Activated T-helper 1 cell treated with anti-CD3 and anti-CD28 coated beads, Interleukin-12 subunit alpha, Interleukin-12 subunit beta, Interleukin-2, Interleukin-4 antibody, amounts not matched to agents 30 ng/mL and 10 ng/mL and 1 ng/mL, durations not matched to agents 14 hours and 24 hours and 36 hours (primary cell): ENCODE measurements at regions not wholly inside any gene's neighbourhood (a gene's known extent, or its start where the extent isn't known, plus 50 kb on each side); places are given as distances from the start of the nearest gene placed in this dataset.

Experiments
- DNase-seq: peaks from one replicate; pipeline ENCODE4 v3.0.0; 2021; ENCODE audit warnings: low spot score
- H3K27ac Mint-ChIP-seq: one replicate; pipeline ENCODE4 v1.8.0; 2021; ENCODE audit warnings: mild to moderate bottlenecking, mixed read lengths
- H3K27me3 Mint-ChIP-seq: one replicate; pipeline ENCODE4 v1.8.0; 2022; ENCODE audit warnings: mild to moderate bottlenecking, moderate library complexity, mixed read lengths; ENCODE audit not compliant: insufficient read depth
- H3K36me3 Mint-ChIP-seq: one replicate; pipeline ENCODE4 v1.8.0; 2021; ENCODE audit warnings: low read depth, mixed read lengths
- H3K4me1 Mint-ChIP-seq: one replicate; pipeline ENCODE4 v1.8.0; 2021; ENCODE audit warnings: low read depth, mixed read lengths
- H3K4me3 Mint-ChIP-seq: one replicate; pipeline ENCODE4 v1.8.0; 2021; ENCODE audit warnings: mild to moderate bottlenecking, moderate library complexity, mixed read lengths
- H3K9me3 Mint-ChIP-seq: one replicate; pipeline ENCODE4 v1.8.0; 2021; ENCODE audit warnings: mixed read lengths
- intact Hi-C: fragments of 100-400 bp; cut with micrococcal nuclease; formaldehyde crosslinking; loops from one replicate; pipeline ENCODE4 v1.15.1; 2024

- no peak for DNase-seq
- peaks cover 4% of the 10 kb centered on the region for H3K9me3 Mint-ChIP-seq
- H3K27ac Mint-ChIP-seq = no peak overlapping the region
- H3K4me3 Mint-ChIP-seq = no peak overlapping the region
- intact Hi-C loops = no loop called here
- H3K27me3 Mint-ChIP-seq = no peaks in the 10 kb centered on the region
- H3K36me3 Mint-ChIP-seq = peaks cover 1% of the 10 kb centered on the region
- H3K4me1 Mint-ChIP-seq = no peaks in the 10 kb centered on the region
These were observed 516.4 kb upstream of the ARID1B start for GRCh38 chr6:156260815-156261214.

- Mint-ChIP-seq H3K4me3 (no peak overlapping the region), H3K27me3 (no peaks in the 10 kb centered on the region), H3K36me3 (peaks cover 1% of the 10 kb centered on the region), H3K9me3 (peaks cover 4% of the 10 kb centered on the region), H3K4me1 (no peaks in the 10 kb centered on the region), H3K27ac (no peak overlapping the region)
- DNase-seq = no peak
- intact Hi-C loops = no loop called here
These were observed 518.2 kb upstream of the ARID1B start for GRCh38 chr6:156258981-156259380.

GRCh38 chr6:156256161-156256560 is 521.0 kb upstream of the ARID1B start:
- H3K36me3 Mint-ChIP-seq = peaks cover 3% of the 10 kb centered on the region
- intact Hi-C loops = no loop called here
- H3K4me3 Mint-ChIP-seq = no peak overlapping the region
- H3K4me1 Mint-ChIP-seq = no peaks in the 10 kb centered on the region
- no peak overlapping the region for H3K27ac Mint-ChIP-seq
- H3K9me3 Mint-ChIP-seq = peaks cover 8% of the 10 kb centered on the region
- no peak for DNase-seq
- no peaks in the 10 kb centered on the region for H3K27me3 Mint-ChIP-seq

- H3K27me3 Mint-ChIP-seq = no peaks in the 10 kb centered on the region
- H3K36me3 Mint-ChIP-seq = peaks cover 7% of the 10 kb centered on the region
- H3K4me3 Mint-ChIP-seq = no peak overlapping the region
- peaks cover 15% of the 10 kb centered on the region for H3K9me3 Mint-ChIP-seq
- no peak overlapping the region for H3K27ac Mint-ChIP-seq
- intact Hi-C loops = no loop called here
- no peak for DNase-seq
- H3K4me1 Mint-ChIP-seq = peaks cover 12% of the 10 kb centered on the region
These were observed 522.9 kb upstream of the ARID1B start for GRCh38 chr6:156254240-156254639.

GRCh38 chr6:156250593-156250992 is 526.6 kb upstream of the ARID1B start:
- DNase-seq = no peak
- Mint-ChIP-seq H3K36me3 (peaks cover 7% of the 10 kb centered on the region), H3K4me3 (no peak overlapping the region), H3K9me3 (peaks cover 26% of the 10 kb centered on the region), H3K27ac (no peak overlapping the region), H3K27me3 (no peaks in the 10 kb centered on the region), H3K4me1 (peaks cover 12% of the 10 kb centered on the region)
- intact Hi-C loops = no loop called here

GRCh38 chr6:156242206-156242605 is 535.0 kb upstream of the ARID1B start:
- no peak overlapping the region for H3K4me3 Mint-ChIP-seq
- H3K9me3 Mint-ChIP-seq = peaks cover 14% of the 10 kb centered on the region
- H3K27me3 Mint-ChIP-seq = no peaks in the 10 kb centered on the region
- no peaks in the 10 kb centered on the region for H3K36me3 Mint-ChIP-seq
- H3K27ac Mint-ChIP-seq = no peak overlapping the region
- H3K4me1 Mint-ChIP-seq = no peaks in the 10 kb centered on the region
- intact Hi-C loops = no loop called here
- no peak for DNase-seq

GRCh38 chr6:156231026-156231765 is 546.0 kb upstream of the ARID1B start:
- intact Hi-C loops = no loop called here

GRCh38 chr6:156219973-156220372 is 557.2 kb upstream of the ARID1B start:
- Mint-ChIP-seq H3K27ac (no peak overlapping the region), H3K9me3 (peaks cover 16% of the 10 kb centered on the region), H3K27me3 (no peaks in the 10 kb centered on the region), H3K4me3 (no peak overlapping the region), H3K36me3 (no peaks in the 10 kb centered on the region), H3K4me1 (no peaks in the 10 kb centered on the region)
- intact Hi-C loops = no loop called here
- DNase-seq = no peak

More at GRCh38 chr6:156231026-156231765, 546.0 kb upstream of the ARID1B start:
- Mint-ChIP-seq H3K27me3 (no peaks in the 10 kb centered on the region), H3K4me3 (no peak overlapping the region), H3K9me3 (peaks cover 5% of the 10 kb centered on the region), H3K36me3 (no peaks in the 10 kb centered on the region), H3K27ac (no peak overlapping the region), H3K4me1 (no peaks in the 10 kb centered on the region)
- no peak for DNase-seq

GRCh38 chr6:156205678-156206077 is 571.5 kb upstream of the ARID1B start:
- Mint-ChIP-seq H3K27me3 (no peaks in the 10 kb centered on the region), H3K27ac (no peak overlapping the region), H3K36me3 (no peaks in the 10 kb centered on the region), H3K4me1 (no peaks in the 10 kb centered on the region), H3K9me3 (peaks cover 15% of the 10 kb centered on the region), H3K4me3 (no peak overlapping the region)
- intact Hi-C loops = no loop called here
- no peak for DNase-seq

- intact Hi-C loops = no loop called here
- no peak overlapping the region for H3K4me3 Mint-ChIP-seq
- H3K27me3 Mint-ChIP-seq = no peaks in the 10 kb centered on the region
- no peak overlapping the region for H3K27ac Mint-ChIP-seq
- peaks cover 14% of the 10 kb centered on the region for H3K4me1 Mint-ChIP-seq
- no peaks in the 10 kb centered on the region for H3K36me3 Mint-ChIP-seq
- DNase-seq = no peak
- peaks cover 10% of the 10 kb centered on the region for H3K9me3 Mint-ChIP-seq
These were observed 578.0 kb upstream of the ARID1B start for GRCh38 chr6:156199182-156199581.

GRCh38 chr6:156197513-156197912 is 579.7 kb upstream of the ARID1B start:
- DNase-seq = no peak
- intact Hi-C loops = no loop called here
- Mint-ChIP-seq H3K9me3 (peaks cover 11% of the 10 kb centered on the region), H3K4me3 (no peak overlapping the region), H3K27me3 (no peaks in the 10 kb centered on the region), H3K27ac (peak overlapping the region; percentile 30), H3K4me1 (peaks cover 14% of the 10 kb centered on the region), H3K36me3 (no peaks in the 10 kb centered on the region)

GRCh38 chr6:156194981-156195380 is 582.2 kb upstream of the ARID1B start:
- peaks cover 24% of the 10 kb centered on the region for H3K4me1 Mint-ChIP-seq
- no peak for DNase-seq
- H3K9me3 Mint-ChIP-seq = peaks cover 11% of the 10 kb centered on the region
- H3K4me3 Mint-ChIP-seq = no peak overlapping the region
- H3K27me3 Mint-ChIP-seq = no peaks in the 10 kb centered on the region
- intact Hi-C loops = no loop called here
- no peak overlapping the region for H3K27ac Mint-ChIP-seq
- no peaks in the 10 kb centered on the region for H3K36me3 Mint-ChIP-seq

- H3K36me3 Mint-ChIP-seq = no peaks in the 10 kb centered on the region
- H3K4me1 Mint-ChIP-seq = peaks cover 24% of the 10 kb centered on the region
- DNase-seq = no peak
- no peak overlapping the region for H3K27ac Mint-ChIP-seq
- intact Hi-C loops = no loop called here
- H3K9me3 Mint-ChIP-seq = peaks cover 3% of the 10 kb centered on the region
- no peak overlapping the region for H3K4me3 Mint-ChIP-seq
- H3K27me3 Mint-ChIP-seq = no peaks in the 10 kb centered on the region
These were observed 583.8 kb upstream of the ARID1B start for GRCh38 chr6:156193381-156193780.

- Mint-ChIP-seq H3K27ac (no peak overlapping the region), H3K36me3 (no peaks in the 10 kb centered on the region), H3K4me3 (no peak overlapping the region), H3K27me3 (no peaks in the 10 kb centered on the region), H3K9me3 (peaks cover 3% of the 10 kb centered on the region), H3K4me1 (peaks cover 12% of the 10 kb centered on the region)
- DNase-seq = no peak
- intact Hi-C loops = no loop called here
These were observed 585.3 kb upstream of the ARID1B start for GRCh38 chr6:156191895-156192294.
